SK-N-MC (cell line): ENCODE measurements at regions not wholly inside any gene's neighbourhood (a gene's known extent, or its start where the extent isn't known, plus 50 kb on each side); places are given as distances from the start of the nearest gene placed in this dataset.
"Not testable (repeated sequence)": the region's sequence is repeated elsewhere in the genome, so short reads cannot be mapped to it uniquely, and the experiment has no call there.

Source experiments
- EZH2 ChIP-seq: fragments of 200-600 bp; sonication (generic); IDR thresholded peaks from one replicate; pipeline ENCODE4 v1.6.1; 2017; ENCODE audit warnings: antibody characterized with exemption
- FOXP2 ChIP-seq: optimal IDR thresholded peaks from 2 replicates; pipeline ENCODE3; 2011; ENCODE audit warnings: mild to moderate bottlenecking, moderate library complexity; ENCODE audit not compliant: insufficient read depth; ENCODE audit errors: extremely low read length, control extremely low read depth
- POLR2AphosphoS5 ChIP-seq: IDR thresholded peaks from 2 replicates; pipeline ENCODE4 v1.6.1; 2012; ENCODE audit warnings: mild to moderate bottlenecking, low read depth, low read length, borderline replicate concordance

- not testable (repeated sequence) for TF ChIP-seq POLR2AphosphoS5, EZH2, FOXP2
Observed at GRCh38 chr11:96560727-96561126, 170.9 kb downstream of the JRKL start.
